Left ventricle myocardium inferior (tissue), 1 donor: ENCODE measurements at regions not wholly inside any gene's neighbourhood (a gene's known extent, or its start where the extent isn't known, plus 50 kb on each side); places are given as distances from the start of the nearest gene placed in this dataset.

Experiments
- DNase-seq: peaks from one replicate; pipeline ENCODE4 v3.0.0-alpha.2; 2020
- H3K27ac ChIP-seq: fragments of 200-600 bp; replicated peaks from 2 replicates; pipeline ENCODE4 v1.8.0; 2021
- H3K27me3 ChIP-seq: fragments of 200-600 bp; 2 replicates; pipeline ENCODE4 v1.8.0; 2021; ENCODE audit warnings: low read depth
- H3K36me3 ChIP-seq: fragments of 200-600 bp; 2 replicates; pipeline ENCODE4 v1.8.0; 2021
- H3K4me1 ChIP-seq: fragments of 200-600 bp; 2 replicates; pipeline ENCODE4 v1.8.0; 2021
- H3K4me3 ChIP-seq: fragments of 200-600 bp; 2 replicates; pipeline ENCODE4 v1.8.0; 2021; ENCODE audit warnings: mild to moderate bottlenecking, moderate library complexity
- H3K9me3 ChIP-seq: fragments of 200-600 bp; replicated peaks from 2 replicates; pipeline ENCODE4 v1.8.0; 2021
- CTCF ChIP-seq: fragments of 200-600 bp; IDR thresholded peaks from 2 replicates; pipeline ENCODE4 v1.8.0; 2021; ENCODE audit warnings: antibody characterized with exemption, mild to moderate bottlenecking, borderline replicate concordance
- intact Hi-C: fragments of 100-400 bp; cut with micrococcal nuclease; formaldehyde crosslinking; loops from one replicate; pipeline ENCODE4 v1.11.0; 2022
- donor health status: DM: no; HTN: yes; CAD: no; lungs with severe emphysema.

GRCh38 chr1:175851749-175852148, 108.4 kb upstream of the TNR start:
- no peak overlapping the region for H3K4me3 ChIP-seq
- intact Hi-C loops: no loop called here
- peaks cover 33% of the 10 kb centered on the region for H3K27me3 ChIP-seq
- H3K36me3 ChIP-seq: no peaks in the 10 kb centered on the region
- no peak overlapping the region for H3K27ac ChIP-seq
- no peak for TF ChIP-seq CTCF
- H3K9me3 ChIP-seq: no peaks in the 10 kb centered on the region
- no peaks in the 10 kb centered on the region for H3K4me1 ChIP-seq
- DNase-seq: no peak

GRCh38 chr1:175848329-175848728, 104.9 kb upstream of the TNR start:
- TF ChIP-seq CTCF: no peak
- DNase-seq: no peak
- H3K27me3 ChIP-seq: peaks cover 17% of the 10 kb centered on the region
- H3K9me3 ChIP-seq: no peaks in the 10 kb centered on the region
- H3K36me3 ChIP-seq: no peaks in the 10 kb centered on the region
- H3K4me1 ChIP-seq: no peaks in the 10 kb centered on the region
- intact Hi-C loops: no loop called here
- H3K4me3 ChIP-seq: no peak overlapping the region
- no peak overlapping the region for H3K27ac ChIP-seq

- Histone ChIP-seq H3K4me3 (no peak overlapping the region), H3K4me1 (no peaks in the 10 kb centered on the region), H3K9me3 (no peaks in the 10 kb centered on the region), H3K27ac (no peak overlapping the region), H3K27me3 (peaks cover 20% of the 10 kb centered on the region), H3K36me3 (no peaks in the 10 kb centered on the region)
- DNase-seq: no peak
- no peak for TF ChIP-seq CTCF
- intact Hi-C loops: no loop called here
Measured at GRCh38 chr1:175845985-175846384, 102.6 kb upstream of the TNR start.

- Histone ChIP-seq H3K36me3 (no peaks in the 10 kb centered on the region), H3K27ac (no peak overlapping the region), H3K4me1 (no peaks in the 10 kb centered on the region), H3K4me3 (no peak overlapping the region), H3K27me3 (peaks cover 24% of the 10 kb centered on the region), H3K9me3 (no peaks in the 10 kb centered on the region)
- no peak for DNase-seq
- intact Hi-C loops: no loop called here
- TF ChIP-seq CTCF: no peak
Measured at GRCh38 chr1:175845338-175845737, 101.9 kb upstream of the TNR start.

GRCh38 chr1:175844877-175845276, 101.5 kb upstream of the TNR start:
- H3K27ac ChIP-seq: no peak overlapping the region
- TF ChIP-seq CTCF: no peak
- no peak overlapping the region for H3K4me3 ChIP-seq
- no peaks in the 10 kb centered on the region for H3K36me3 ChIP-seq
- peaks cover 29% of the 10 kb centered on the region for H3K27me3 ChIP-seq
- no peaks in the 10 kb centered on the region for H3K9me3 ChIP-seq
- H3K4me1 ChIP-seq: no peaks in the 10 kb centered on the region
- intact Hi-C loops: no loop called here
- DNase-seq: no peak

GRCh38 chr1:175842550-175842949, 99.2 kb upstream of the TNR start:
- H3K36me3 ChIP-seq: no peaks in the 10 kb centered on the region
- DNase-seq: no peak
- no peaks in the 10 kb centered on the region for H3K4me1 ChIP-seq
- no peak overlapping the region for H3K27ac ChIP-seq
- H3K4me3 ChIP-seq: no peak overlapping the region
- no peaks in the 10 kb centered on the region for H3K9me3 ChIP-seq
- no peak for TF ChIP-seq CTCF
- H3K27me3 ChIP-seq: peaks cover 50% of the 10 kb centered on the region
- intact Hi-C loops: no loop called here
